ENCODE measurements at regions not wholly inside any gene's neighbourhood (a gene's known extent, or its start where the extent isn't known, plus 50 kb on each side); places are given as distances from the start of the nearest gene placed in this dataset.

GRCh38 chr13:59280297-59280696, 883.4 kb downstream of the DIAPH3 start:
- TF ChIP-seq CTCF (conservative IDR thresholded peaks at IDR 0.05; ENCODE audit: low read length): no peak
- TF ChIP-seq EZH2phosphoT487 (IDR thresholded peaks at IDR 0.05; ENCODE audit: borderline replicate concordance): no peak
